ENCODE measurements at regions not wholly inside any gene's neighbourhood (a gene's known extent, or its start where the extent isn't known, plus 50 kb on each side); places are given as distances from the start of the nearest gene placed in this dataset.

DNA sequence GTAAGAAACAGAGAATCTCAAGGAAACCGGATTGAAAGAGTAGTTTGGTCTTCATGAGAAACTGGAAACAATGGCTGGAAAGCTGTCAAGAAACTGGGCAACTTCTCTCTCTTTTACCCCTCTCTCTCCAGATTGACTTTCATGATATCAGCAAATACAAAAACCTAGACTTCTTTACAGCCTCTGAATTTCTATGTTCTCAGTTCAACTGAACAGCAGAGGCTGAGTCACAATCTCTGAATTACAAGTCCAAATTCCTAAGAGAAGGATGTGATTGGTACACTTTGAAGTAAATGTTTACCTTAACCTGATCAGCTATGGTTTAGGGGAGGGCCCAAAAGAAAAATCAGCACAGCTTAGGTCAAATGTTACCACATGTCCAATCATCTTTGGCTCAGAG lies 974.9 kb downstream of the RPA4 start (continued):
- TF ChIP-seq MCM5 (IDR thresholded peaks at IDR 0.05; ENCODE audit: low read depth) (no peak), MYC (IDR thresholded peaks at IDR 0.05; ENCODE audit: low read depth, low read length) (no peak), MYC (CRISPR knock-in tag; IDR thresholded peaks at IDR 0.05; ENCODE audit: borderline replicate concordance, low read depth) (no peak), GATAD2A (IDR thresholded peaks at IDR 0.05) (no peak), TEAD2 (tag; IDR thresholded peaks at IDR 0.05) (no peak), TCF7 (IDR thresholded peaks at IDR 0.05; ENCODE audit: borderline replicate concordance) (no peak), ZBTB8A (IDR thresholded peaks at IDR 0.05; ENCODE audit: partially characterized antibody) (no peak)
- TF ChIP-seq, protein P1, sequence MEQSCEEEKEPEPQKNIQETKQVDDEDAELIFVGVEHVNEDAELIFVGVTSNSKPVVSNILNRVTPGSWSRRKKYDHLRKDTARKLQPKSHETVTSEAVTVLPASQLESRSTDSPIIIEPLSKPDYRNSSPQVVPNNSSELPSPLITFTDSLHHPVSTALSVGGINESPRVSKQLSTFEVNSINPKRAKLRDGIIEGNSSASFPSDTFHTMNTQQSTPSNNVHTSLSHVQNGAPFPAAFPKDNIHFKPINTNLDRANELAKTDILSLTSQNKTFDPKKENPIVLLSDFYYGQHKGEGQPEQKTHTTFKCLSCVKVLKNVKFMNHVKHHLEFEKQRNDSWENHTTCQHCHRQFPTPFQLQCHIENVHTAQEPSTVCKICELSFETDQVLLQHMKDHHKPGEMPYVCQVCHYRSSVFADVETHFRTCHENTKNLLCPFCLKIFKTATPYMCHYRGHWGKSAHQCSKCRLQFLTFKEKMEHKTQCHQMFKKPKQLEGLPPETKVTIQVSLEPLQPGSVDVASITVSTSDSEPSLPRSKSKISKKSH (CRISPR knock-in tag; IDR thresholded peaks at IDR 0.05) = no peak

GRCh38 chrX:97860226-97860625 lies 976.5 kb downstream of the RPA4 start:
- no peak for ATAC-seq
- BruUV-seq (replicated peaks) = no TSS peak
- FAIRE-seq = no peak
- TF ChIP-seq SNAPC5 (CRISPR knock-in tag; IDR thresholded peaks at IDR 0.05) = no peak
- no peak for TF ChIP-seq SREBF2 (CRISPR knock-in tag; IDR thresholded peaks at IDR 0.05)
- TF ChIP-seq, protein P2, sequence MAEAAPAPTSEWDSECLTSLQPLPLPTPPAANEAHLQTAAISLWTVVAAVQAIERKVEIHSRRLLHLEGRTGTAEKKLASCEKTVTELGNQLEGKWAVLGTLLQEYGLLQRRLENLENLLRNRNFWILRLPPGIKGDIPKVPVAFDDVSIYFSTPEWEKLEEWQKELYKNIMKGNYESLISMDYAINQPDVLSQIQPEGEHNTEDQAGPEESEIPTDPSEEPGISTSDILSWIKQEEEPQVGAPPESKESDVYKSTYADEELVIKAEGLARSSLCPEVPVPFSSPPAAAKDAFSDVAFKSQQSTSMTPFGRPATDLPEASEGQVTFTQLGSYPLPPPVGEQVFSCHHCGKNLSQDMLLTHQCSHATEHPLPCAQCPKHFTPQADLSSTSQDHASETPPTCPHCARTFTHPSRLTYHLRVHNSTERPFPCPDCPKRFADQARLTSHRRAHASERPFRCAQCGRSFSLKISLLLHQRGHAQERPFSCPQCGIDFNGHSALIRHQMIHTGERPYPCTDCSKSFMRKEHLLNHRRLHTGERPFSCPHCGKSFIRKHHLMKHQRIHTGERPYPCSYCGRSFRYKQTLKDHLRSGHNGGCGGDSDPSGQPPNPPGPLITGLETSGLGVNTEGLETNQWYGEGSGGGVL (CRISPR knock-in tag; IDR thresholded peaks at IDR 0.05) = no peak
- no peak for TF ChIP-seq ZNF217 (CRISPR knock-in tag; IDR thresholded peaks at IDR 0.05)
- no peak for TF ChIP-seq ZNF354B (CRISPR knock-in tag; IDR thresholded peaks at IDR 0.05)
- TF ChIP-seq WHSC1 (IDR thresholded peaks at IDR 0.05; ENCODE audit: low read length) = no peak
- no peak for TF ChIP-seq TRIM25 (IDR thresholded peaks at IDR 0.05; ENCODE audit: borderline replicate concordance)
- no peak for TF ChIP-seq ZBED1 (IDR thresholded peaks at IDR 0.05)
- TF ChIP-seq MLX (CRISPR knock-in tag; conservative IDR thresholded peaks at IDR 0.05) = no peak
- TF ChIP-seq ZNF384 (IDR thresholded peaks at IDR 0.05; ENCODE audit: low read depth, low read length) = no peak

More at GRCh38 chrX:97860226-97860625, 976.5 kb downstream of the RPA4 start:
- intact Hi-C loops (cut with micrococcal nuclease) = no loop called here
- Histone ChIP-seq H3K4me2 (ENCODE audit: insufficient read depth, low read length) (no peak overlapping the region), H3K27ac (ENCODE audit: extremely low read depth, low read depth, low read length) (no peak overlapping the region), H3K4me3 (no peak overlapping the region), H3K4me1 (replicated peaks in 1 of 2; ENCODE audit: control insufficient read depth in 2 of 2, insufficient read depth in 2 of 2, low read length in 2 of 2) (no peaks in the 10 kb centered on the region), H3K36me3 (ENCODE audit: control insufficient read depth, insufficient read depth, low read length) (no peaks in the 10 kb centered on the region), H3K9me3 (replicated peaks; ENCODE audit: control insufficient read depth, insufficient read depth, low read depth, low read length) (no peaks in the 10 kb centered on the region), H3K27me3 (ENCODE audit: control insufficient read depth in 2 of 2, insufficient read depth in 2 of 2, low read length in 2 of 2) (no peaks in the 10 kb centered on the region), H4K20me1 (replicated peaks; ENCODE audit: control insufficient read depth, insufficient read depth, low read length) (no peaks in the 10 kb centered on the region), H3K79me2 (ENCODE audit: control insufficient read depth, insufficient read depth, low read length) (no peaks in the 10 kb centered on the region), H2AFZ (ENCODE audit: low read depth, low read length) (no peak overlapping the region), H3K9ac (ENCODE audit: insufficient read depth in 1 of 2, low read depth in 2 of 2, low read length in 2 of 2) (no peak overlapping the region), H3K9me1 (ENCODE audit: control insufficient read depth, insufficient read depth, low read length) (no peaks in the 10 kb centered on the region)
- ChIA-PET POLR2A (no interaction called here), CTCF (ENCODE audit: low intra/inter-chr PET ratio) (no interaction called here)
- 0% methylated on average over 1 of the region's 1 CpG for WGBS (ENCODE audit: insufficient coverage, low coverage, missing lambda C conversion rate)
- no peak for DNase-seq (ENCODE audit: extremely low read depth in 1 of 4, low spot score in 3 of 4)
- in situ Hi-C loops (cut with MboI) = no loop called here
